KMS-11 (cell line): ENCODE measurements at regions not wholly inside any gene's neighbourhood (a gene's known extent, or its start where the extent isn't known, plus 50 kb on each side); places are given as distances from the start of the nearest gene placed in this dataset.

ENCODE experiments used
- H2AFZ ChIP-seq: fragments of 200-600 bp; sonication (generic); 2 replicates; pipeline ENCODE4 v1.6.1; 2016; ENCODE audit warnings: antibody characterized with exemption, mixed run types, low read depth
- H3K27ac ChIP-seq: fragments of 200-600 bp; sonication (generic); 2 replicates; pipeline ENCODE4 v1.6.1; 2016; ENCODE audit warnings: mild to moderate bottlenecking, mixed run types
- H3K27me3 ChIP-seq: fragments of 200-600 bp; sonication (generic); 2 replicates; pipeline ENCODE4 v1.6.1; 2017; ENCODE audit warnings: mild to moderate bottlenecking, low read depth, mixed run types, moderate library complexity; ENCODE audit not compliant: insufficient read depth
- H3K36me3 ChIP-seq: fragments of 200-600 bp; sonication (generic); 2 replicates; pipeline ENCODE4 v1.6.1; 2017; ENCODE audit warnings: mild to moderate bottlenecking, mixed run types; ENCODE audit not compliant: insufficient read depth
- H3K4me1 ChIP-seq: fragments of 200-600 bp; sonication (generic); 2 replicates; pipeline ENCODE4 v1.6.1; 2016; ENCODE audit warnings: mild to moderate bottlenecking, low read depth, mixed run types; ENCODE audit not compliant: poor library complexity, severe bottlenecking
- H3K4me2 ChIP-seq: fragments of 200-600 bp; sonication (generic); 2 replicates; pipeline ENCODE4 v1.7.0; 2016; ENCODE audit warnings: mild to moderate bottlenecking, mixed run types
- H3K4me3 ChIP-seq: fragments of 200-600 bp; sonication (generic); IDR thresholded peaks from 2 replicates; pipeline ENCODE4 v1.6.1; 2017; ENCODE audit warnings: low read depth, low read length, mixed read lengths; ENCODE audit not compliant: insufficient read depth
- H3K79me2 ChIP-seq: fragments of 200-600 bp; sonication (generic); 2 replicates; pipeline ENCODE4 v1.6.1; 2016; ENCODE audit warnings: low read depth, mixed run types; ENCODE audit not compliant: insufficient read depth
- H3K9ac ChIP-seq: fragments of 200-600 bp; sonication (generic); 2 replicates; pipeline ENCODE4 v1.6.1; 2016; ENCODE audit warnings: mild to moderate bottlenecking, mixed run types
- H4K20me1 ChIP-seq: fragments of 200-600 bp; sonication (generic); 2 replicates; pipeline ENCODE4 v1.6.1; 2016; ENCODE audit warnings: mild to moderate bottlenecking, mixed run types; ENCODE audit not compliant: insufficient read depth
- TF ChIP-seq, protein P1 (sequence below): fragments of 200-600 bp; sonication (generic); conservative IDR thresholded peaks from 2 replicates; pipeline ENCODE4 v1.6.1; 2017; ENCODE audit warnings: low read depth, mild to moderate bottlenecking, antibody characterized with exemption, low read length, moderate library complexity, mixed read lengths

DNA sequence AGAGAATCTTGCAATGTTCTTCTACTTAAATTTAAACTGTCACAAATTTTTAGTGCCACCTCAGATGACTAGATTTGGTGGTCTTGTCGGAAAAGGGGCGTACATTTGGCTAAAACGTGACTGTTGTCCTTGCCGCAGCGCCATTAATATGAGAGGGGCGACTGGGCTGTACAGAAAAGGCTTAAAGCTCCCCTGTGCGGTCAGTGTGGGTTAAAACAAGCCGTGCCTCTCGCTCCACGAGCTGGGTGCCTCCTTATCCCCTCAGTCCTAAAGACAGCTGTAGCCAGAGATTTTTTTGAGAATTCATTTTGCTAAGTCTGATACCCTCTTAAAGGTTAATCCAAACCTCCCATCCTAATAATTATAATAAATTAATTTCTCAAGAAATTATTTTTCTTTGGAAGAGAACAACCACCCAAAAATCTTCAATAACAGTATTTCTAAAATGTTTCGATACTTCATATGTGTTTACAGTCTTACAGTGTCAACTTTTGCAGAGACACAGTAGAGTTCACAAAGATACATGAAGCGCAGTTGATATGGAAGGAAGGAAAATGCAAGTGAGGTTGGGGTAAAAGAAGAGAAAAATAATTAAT is 68.6 kb downstream of the C7orf25 start:
- Histone ChIP-seq H3K79me2 (no peaks in the 10 kb centered on the region), H3K36me3 (no peaks in the 10 kb centered on the region), H2AFZ (no peak overlapping the region), H3K9ac (no peak overlapping the region), H3K27me3 (no peaks in the 10 kb centered on the region), H3K4me3 (no peak overlapping the region), H3K4me2 (no peak overlapping the region), H3K27ac (no peak overlapping the region), H4K20me1 (no peaks in the 10 kb centered on the region), H3K4me1 (no peaks in the 10 kb centered on the region)
- TF ChIP-seq, protein P1, sequence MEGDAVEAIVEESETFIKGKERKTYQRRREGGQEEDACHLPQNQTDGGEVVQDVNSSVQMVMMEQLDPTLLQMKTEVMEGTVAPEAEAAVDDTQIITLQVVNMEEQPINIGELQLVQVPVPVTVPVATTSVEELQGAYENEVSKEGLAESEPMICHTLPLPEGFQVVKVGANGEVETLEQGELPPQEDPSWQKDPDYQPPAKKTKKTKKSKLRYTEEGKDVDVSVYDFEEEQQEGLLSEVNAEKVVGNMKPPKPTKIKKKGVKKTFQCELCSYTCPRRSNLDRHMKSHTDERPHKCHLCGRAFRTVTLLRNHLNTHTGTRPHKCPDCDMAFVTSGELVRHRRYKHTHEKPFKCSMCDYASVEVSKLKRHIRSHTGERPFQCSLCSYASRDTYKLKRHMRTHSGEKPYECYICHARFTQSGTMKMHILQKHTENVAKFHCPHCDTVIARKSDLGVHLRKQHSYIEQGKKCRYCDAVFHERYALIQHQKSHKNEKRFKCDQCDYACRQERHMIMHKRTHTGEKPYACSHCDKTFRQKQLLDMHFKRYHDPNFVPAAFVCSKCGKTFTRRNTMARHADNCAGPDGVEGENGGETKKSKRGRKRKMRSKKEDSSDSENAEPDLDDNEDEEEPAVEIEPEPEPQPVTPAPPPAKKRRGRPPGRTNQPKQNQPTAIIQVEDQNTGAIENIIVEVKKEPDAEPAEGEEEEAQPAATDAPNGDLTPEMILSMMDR, result no peak

DNA sequence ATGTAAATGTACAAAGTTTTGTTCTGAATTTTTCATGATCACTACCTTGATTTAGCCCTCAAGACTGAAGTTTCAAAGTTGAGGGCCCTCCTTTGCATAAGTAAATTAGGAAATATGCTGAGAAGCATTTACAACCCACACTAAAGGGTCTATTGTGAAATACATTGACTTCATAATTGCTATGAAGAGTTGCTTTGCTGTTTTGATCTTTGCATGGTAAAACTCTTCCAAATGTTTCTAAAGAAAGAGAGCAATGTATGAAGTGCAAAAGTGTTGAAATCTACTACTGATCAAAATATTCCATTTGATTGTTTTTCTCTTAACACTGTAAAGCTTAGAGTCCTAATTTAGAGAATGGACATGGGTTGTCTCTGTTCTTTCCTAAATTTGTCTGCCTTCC is 77.2 kb downstream of the C7orf25 start:
- Histone ChIP-seq H3K4me1 (no peaks in the 10 kb centered on the region), H3K27ac (no peak overlapping the region), H3K79me2 (no peaks in the 10 kb centered on the region), H3K4me3 (no peak overlapping the region), H3K36me3 (no peaks in the 10 kb centered on the region), H2AFZ (no peak overlapping the region), H3K27me3 (no peaks in the 10 kb centered on the region), H3K4me2 (no peak overlapping the region), H4K20me1 (no peaks in the 10 kb centered on the region), H3K9ac (no peak overlapping the region)
- TF ChIP-seq, protein P1, result no peak

DNA sequence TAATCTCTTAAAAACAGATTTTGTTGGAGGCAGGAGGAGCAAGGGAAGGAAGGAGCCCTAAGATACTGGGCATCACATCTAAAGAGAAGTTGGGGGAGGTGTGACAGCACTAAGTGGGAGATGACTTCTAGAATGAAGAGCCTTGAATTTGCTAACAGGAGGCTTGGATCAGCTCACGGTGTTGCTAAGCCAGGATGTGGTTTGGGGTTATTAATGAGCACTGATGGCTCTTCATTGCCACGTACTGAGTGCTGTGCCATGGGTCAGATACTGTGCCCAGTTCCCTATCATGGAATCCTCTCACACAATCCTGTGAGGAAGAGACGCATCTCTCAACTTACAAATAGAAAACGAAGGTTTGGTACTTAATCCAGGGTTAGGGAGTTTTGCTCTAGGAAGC is 78.5 kb downstream of the C7orf25 start:
- TF ChIP-seq, protein P1, result no peak
- Histone ChIP-seq H3K9ac (no peak overlapping the region), H4K20me1 (no peaks in the 10 kb centered on the region), H3K79me2 (no peaks in the 10 kb centered on the region), H3K27me3 (no peaks in the 10 kb centered on the region), H3K4me2 (no peak overlapping the region), H3K36me3 (no peaks in the 10 kb centered on the region), H3K4me3 (no peak overlapping the region), H3K4me1 (no peaks in the 10 kb centered on the region), H2AFZ (no peak overlapping the region), H3K27ac (no peak overlapping the region)

DNA sequence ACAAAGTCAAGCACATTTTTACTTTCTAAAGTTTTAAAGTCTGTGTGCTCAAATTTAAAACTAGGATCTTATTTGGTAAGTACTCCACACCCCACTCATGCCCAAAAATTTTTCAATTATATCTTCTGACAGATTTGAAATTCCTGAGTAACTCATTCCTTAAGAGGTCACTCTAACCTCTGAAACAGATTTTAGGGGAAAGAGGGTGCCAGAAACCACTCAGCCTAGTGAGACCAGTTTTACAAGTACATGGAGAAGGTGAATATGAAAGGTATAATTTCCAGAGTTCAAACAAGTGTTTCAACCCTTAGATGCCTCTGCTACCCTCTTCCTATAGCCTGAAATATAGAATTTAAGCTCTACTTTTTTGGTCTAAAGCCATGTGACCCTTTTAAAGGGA is 79.2 kb downstream of the C7orf25 start:
- Histone ChIP-seq H3K79me2 (no peaks in the 10 kb centered on the region), H3K4me3 (no peak overlapping the region), H3K36me3 (no peaks in the 10 kb centered on the region), H3K4me2 (no peak overlapping the region), H3K4me1 (no peaks in the 10 kb centered on the region), H3K27me3 (no peaks in the 10 kb centered on the region), H3K27ac (no peak overlapping the region), H3K9ac (no peak overlapping the region), H4K20me1 (no peaks in the 10 kb centered on the region), H2AFZ (no peak overlapping the region)
- TF ChIP-seq, protein P1, result no peak
